ENCODE measurements at regions not wholly inside any gene's neighbourhood (a gene's known extent, or its start where the extent isn't known, plus 50 kb on each side); places are given as distances from the start of the nearest gene placed in this dataset.

DNA sequence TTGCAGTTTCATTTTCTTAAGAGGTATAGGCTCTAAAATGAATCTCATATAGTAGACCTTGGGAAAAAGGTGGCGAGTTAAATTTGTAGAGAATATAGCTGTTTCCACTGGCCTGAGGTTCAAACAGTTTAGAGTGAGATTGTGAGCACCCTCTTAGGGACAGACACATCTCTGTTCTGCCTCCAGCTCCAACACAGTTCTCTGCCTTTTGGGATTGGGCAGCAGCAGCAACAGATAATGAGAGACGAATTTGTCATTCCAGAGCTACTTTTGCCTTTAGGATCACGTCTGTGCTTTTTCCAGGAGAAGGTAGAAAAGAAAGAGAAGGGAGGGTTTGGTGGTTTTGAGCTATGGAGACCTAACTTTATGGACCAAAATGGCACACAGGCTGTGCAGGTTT lies 289.4 kb downstream of the PRL start:
- TF ChIP-seq CEBPB (IDR thresholded peaks at IDR 0.05; ENCODE audit: low read depth, low read length): no peak
- TF ChIP-seq, protein P1, sequence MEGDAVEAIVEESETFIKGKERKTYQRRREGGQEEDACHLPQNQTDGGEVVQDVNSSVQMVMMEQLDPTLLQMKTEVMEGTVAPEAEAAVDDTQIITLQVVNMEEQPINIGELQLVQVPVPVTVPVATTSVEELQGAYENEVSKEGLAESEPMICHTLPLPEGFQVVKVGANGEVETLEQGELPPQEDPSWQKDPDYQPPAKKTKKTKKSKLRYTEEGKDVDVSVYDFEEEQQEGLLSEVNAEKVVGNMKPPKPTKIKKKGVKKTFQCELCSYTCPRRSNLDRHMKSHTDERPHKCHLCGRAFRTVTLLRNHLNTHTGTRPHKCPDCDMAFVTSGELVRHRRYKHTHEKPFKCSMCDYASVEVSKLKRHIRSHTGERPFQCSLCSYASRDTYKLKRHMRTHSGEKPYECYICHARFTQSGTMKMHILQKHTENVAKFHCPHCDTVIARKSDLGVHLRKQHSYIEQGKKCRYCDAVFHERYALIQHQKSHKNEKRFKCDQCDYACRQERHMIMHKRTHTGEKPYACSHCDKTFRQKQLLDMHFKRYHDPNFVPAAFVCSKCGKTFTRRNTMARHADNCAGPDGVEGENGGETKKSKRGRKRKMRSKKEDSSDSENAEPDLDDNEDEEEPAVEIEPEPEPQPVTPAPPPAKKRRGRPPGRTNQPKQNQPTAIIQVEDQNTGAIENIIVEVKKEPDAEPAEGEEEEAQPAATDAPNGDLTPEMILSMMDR (conservative IDR thresholded peaks at IDR 0.05; ENCODE audit: low read depth, low read length): no peak
- no peak for TF ChIP-seq POLR2A (IDR thresholded peaks at IDR 0.05; ENCODE audit: low read depth, low read length)
- TF ChIP-seq RCOR1 (IDR thresholded peaks at IDR 0.05; ENCODE audit: insufficient replicate concordance, low read length): no peak
- TF ChIP-seq USF2 (IDR thresholded peaks at IDR 0.05; ENCODE audit: low read depth, low read length): no peak
- no peak for TF ChIP-seq BHLHE40 (IDR thresholded peaks at IDR 0.05; ENCODE audit: low read depth, low read length)
- no peak for TF ChIP-seq RFX5 (IDR thresholded peaks at IDR 0.05; ENCODE audit: low read depth, low read length)
- no peak for TF ChIP-seq MXI1 (IDR thresholded peaks at IDR 0.05; ENCODE audit: borderline replicate concordance, low read depth, low read length)
- TF ChIP-seq RAD21 (IDR thresholded peaks at IDR 0.05; ENCODE audit: low read length): no peak
- TF ChIP-seq SMC3 (IDR thresholded peaks at IDR 0.05; ENCODE audit: low read depth, low read length): no peak
- no peak for TF ChIP-seq MAFK (IDR thresholded peaks at IDR 0.05; ENCODE audit: low read depth, low read length)
- no peak for TF ChIP-seq NFE2L2 (IDR thresholded peaks at IDR 0.05; ENCODE audit: low read depth, low read length)
- no peak for TF ChIP-seq CHD1 (IDR thresholded peaks at IDR 0.05; ENCODE audit: low read depth, low read length)
- no peak for TF ChIP-seq FOS (IDR thresholded peaks at IDR 0.05; ENCODE audit: low read depth, low read length)
